AG04450 (cell line): ENCODE measurements at regions not wholly inside any gene's neighbourhood (a gene's known extent, or its start where the extent isn't known, plus 50 kb on each side); places are given as distances from the start of the nearest gene placed in this dataset.

ENCODE experiments used
- CTCF ChIA-PET: fragments of 300-600, 350-600 bp; formaldehyde crosslinking; extraction: SDS; loops from one replicate; lab custom pipeline; 2022; ENCODE audit warnings: antibody characterized with exemption, inconsistent platforms; lab: Charles Lee
- POLR2A ChIA-PET: fragments of 350-600 bp; formaldehyde crosslinking; extraction: SDS; loops from one replicate; lab custom pipeline; 2021; ENCODE audit warnings: antibody characterized with exemption, inconsistent platforms; lab: Yijun Ruan, JAX
- DNase-seq: peaks from one replicate; pipeline ENCODE4 v3.0.0-alpha.2; 2011; ENCODE audit warnings: low read depth, low spot score
- H3K27ac ChIP-seq: one replicate; pipeline ENCODE4 v1.5.1; 2012; ENCODE audit warnings: low read depth, low read length, control low read depth
- H3K27me3 ChIP-seq: one replicate; pipeline ENCODE4 v1.6.0; 2012; ENCODE audit warnings: low read length; ENCODE audit not compliant: control insufficient read depth, insufficient read depth
- H3K4me3 ChIP-seq: 2 replicates; pipeline ENCODE4 v1.5.1; 2011; ENCODE audit warnings: mild to moderate bottlenecking, low read depth, low read length, control low read depth
- H3K9me3 ChIP-seq: 2 replicates; pipeline ENCODE4 v1.5.1; 2012; ENCODE audit warnings: low read length; ENCODE audit not compliant: control insufficient read depth, insufficient read depth
- CTCF ChIP-seq: IDR thresholded peaks from 2 replicates; pipeline ENCODE4 v1.5.1; 2011; ENCODE audit warnings: low read depth, low read length, control low read depth, inconsistent platforms

GRCh38 chr1:187046293-187046692 is 217.5 kb downstream of the PLA2G4A start:
- no peak for DNase-seq
- H3K27me3 ChIP-seq: no peaks in the 10 kb centered on the region
- ChIA-PET CTCF (no interaction called here), POLR2A (no interaction called here)
- H3K27ac ChIP-seq: no peak overlapping the region
- H3K4me3 ChIP-seq: no peak overlapping the region
- TF ChIP-seq CTCF: no peak
- H3K9me3 ChIP-seq: no peaks in the 10 kb centered on the region

- Histone ChIP-seq H3K27me3 (no peaks in the 10 kb centered on the region), H3K4me3 (no peak overlapping the region), H3K27ac (no peak overlapping the region), H3K9me3 (no peaks in the 10 kb centered on the region)
- DNase-seq: no peak
- POLR2A ChIA-PET: no interaction called here
- CTCF ChIA-PET: no interaction called here
- TF ChIP-seq CTCF: no peak
Measured at GRCh38 chr1:187047298-187047697, 218.5 kb downstream of the PLA2G4A start.

GRCh38 chr1:187051618-187052232 is 223.0 kb downstream of the PLA2G4A start:
- no peak overlapping the region for H3K4me3 ChIP-seq
- no peak overlapping the region for H3K27ac ChIP-seq
- no peaks in the 10 kb centered on the region for H3K9me3 ChIP-seq
- TF ChIP-seq CTCF: peak; percentile 57
- no peaks in the 10 kb centered on the region for H3K27me3 ChIP-seq
- peak; percentile 7 for DNase-seq
- CTCF ChIA-PET: interaction anchor here (0.5 to 1.5 kb wide), 34 partner anchors 9 to 1773 kb away, joined by 3 to 18 read pairs (median 3); no protein-coding TSS in a partner anchor
- POLR2A ChIA-PET: no interaction called here

- CTCF ChIA-PET: interaction anchor here (0.6 to 2.1 kb wide), 6 partner anchors 14 to 1728 kb away, joined by 3 to 6 read pairs (median 3); no protein-coding TSS in a partner anchor
- H3K9me3 ChIP-seq: no peaks in the 10 kb centered on the region
- no peak overlapping the region for H3K4me3 ChIP-seq
- no peak for TF ChIP-seq CTCF
- no peaks in the 10 kb centered on the region for H3K27me3 ChIP-seq
- DNase-seq: no peak
- POLR2A ChIA-PET: no interaction called here
- H3K27ac ChIP-seq: no peak overlapping the region
Measured at GRCh38 chr1:187053876-187054275, 225.1 kb downstream of the PLA2G4A start.

- DNase-seq: no peak
- no peak overlapping the region for H3K27ac ChIP-seq
- H3K27me3 ChIP-seq: no peaks in the 10 kb centered on the region
- CTCF ChIA-PET: interaction anchor here (1.2 to 2.1 kb wide), 2 partner anchors 12 to 1727 kb away, joined by 3 to 5 read pairs; no protein-coding TSS in a partner anchor
- no peak overlapping the region for H3K4me3 ChIP-seq
- POLR2A ChIA-PET: no interaction called here
- TF ChIP-seq CTCF: no peak
- no peaks in the 10 kb centered on the region for H3K9me3 ChIP-seq
Measured at GRCh38 chr1:187054862-187055757, 226.4 kb downstream of the PLA2G4A start.
